Stimulated activated CD4-positive, alpha-beta T cell treated with anti-CD3 and anti-CD28 coated beads, Interleukin-12 subunit alpha, Interleukin-12 subunit beta, amount 100 ng/mL, for 48 hours (primary cell): ENCODE measurements at regions not wholly inside any gene's neighbourhood (a gene's known extent, or its start where the extent isn't known, plus 50 kb on each side); places are given as distances from the start of the nearest gene placed in this dataset.

ENCODE experiments used
- DNase-seq, 3 donors: peaks; one replicate each; pipeline ENCODE4 v3.0.0-alpha.2; 2020; ENCODE audit warnings: low read depth in 2 of 3, low spot score in 1 of 3

DNA sequence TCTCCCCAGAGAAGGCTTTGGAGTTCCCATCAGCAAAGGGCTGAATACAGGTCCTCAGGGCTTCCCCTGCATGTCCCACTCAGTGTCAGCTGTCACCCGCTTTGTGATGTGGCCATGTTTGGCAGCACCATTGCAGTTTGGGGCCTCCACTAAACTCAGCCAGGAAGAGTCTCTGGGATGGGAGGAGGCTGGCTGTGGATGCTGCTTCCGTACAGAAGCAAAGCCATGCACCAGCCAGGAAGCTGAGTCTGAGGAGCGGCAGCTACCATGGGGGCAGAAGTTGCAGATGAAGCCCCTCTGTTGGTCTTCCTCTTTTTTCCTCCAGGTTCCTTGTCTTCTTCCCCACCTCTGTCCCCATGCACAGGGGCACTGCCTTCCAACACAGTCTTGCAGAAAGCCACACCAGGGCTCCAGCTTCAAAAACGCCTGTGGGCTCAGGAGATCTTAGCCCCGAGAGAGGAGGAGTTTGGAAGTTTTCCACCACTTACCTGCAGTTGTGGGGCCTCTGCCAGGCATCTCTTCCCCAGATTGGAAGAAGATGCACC lies 416.8 kb downstream of the NPHP4 start:
- no peak for DNase-seq

DNA sequence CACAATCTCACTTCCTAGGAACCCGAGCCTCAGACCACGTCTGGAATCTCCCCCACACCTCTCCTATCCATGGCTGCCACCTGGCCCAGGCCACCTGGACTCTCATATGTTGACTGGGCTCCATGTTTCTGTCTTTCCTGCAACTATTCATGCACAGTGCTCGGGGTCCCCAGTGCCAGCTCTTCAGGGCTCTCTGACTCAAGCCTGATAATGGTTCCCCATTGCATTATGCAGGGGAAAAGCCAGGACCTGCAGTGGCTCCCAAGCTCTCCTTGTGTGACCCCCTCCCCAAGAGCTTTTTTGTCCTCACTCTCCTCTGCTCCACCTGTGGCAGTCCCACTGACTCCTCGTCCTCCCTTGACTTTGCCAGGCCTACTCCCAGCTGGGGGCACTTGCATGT lies 417.6 kb downstream of the NPHP4 start:
- DNase-seq: no peak

DNA sequence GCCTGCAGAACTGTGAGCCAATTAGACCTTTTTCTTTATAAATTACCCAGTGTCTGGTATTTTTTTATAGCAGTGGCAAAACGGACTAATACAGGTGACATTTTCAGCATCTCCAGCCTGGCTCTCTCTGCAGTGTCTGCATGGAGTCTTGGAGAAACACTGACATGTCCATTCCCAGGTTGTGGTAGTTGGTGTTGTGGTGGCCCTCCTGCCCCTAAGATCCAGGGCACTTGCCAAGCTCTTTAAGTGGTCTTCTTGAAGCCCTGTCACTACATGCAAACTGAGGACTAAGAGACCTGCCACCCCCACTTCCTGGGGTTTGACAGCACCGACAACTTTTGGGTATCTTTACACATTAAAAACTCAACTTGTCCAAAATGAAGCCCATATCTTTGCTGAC lies 419.4 kb downstream of the NPHP4 start:
- DNase-seq: no peak

DNA sequence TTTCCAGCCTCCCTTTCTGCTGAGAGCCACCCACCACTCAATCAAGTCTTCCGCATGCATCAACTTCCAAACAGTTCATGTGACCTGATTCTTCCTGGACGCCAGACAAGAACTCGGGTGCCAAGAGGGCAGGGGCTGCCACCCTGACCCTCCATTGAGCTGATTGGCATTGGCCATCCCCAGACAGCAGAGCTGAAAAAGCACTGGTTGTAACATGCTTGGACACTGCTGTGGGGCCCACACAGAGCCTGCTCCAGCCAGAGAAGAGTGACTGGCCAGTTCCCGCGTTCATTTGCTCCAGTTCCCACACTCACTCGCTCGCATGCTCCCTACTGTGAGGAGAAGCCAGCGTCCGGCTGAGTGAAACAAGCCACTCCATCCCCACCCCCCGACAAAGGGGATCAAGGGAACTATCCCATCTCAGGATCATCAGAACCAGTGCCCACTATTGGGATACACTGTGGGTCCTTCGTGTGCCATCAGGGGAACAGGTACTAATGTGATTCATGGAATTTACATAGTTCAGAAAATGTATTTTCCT lies 420.3 kb downstream of the NPHP4 start:
- no peak for DNase-seq

DNA sequence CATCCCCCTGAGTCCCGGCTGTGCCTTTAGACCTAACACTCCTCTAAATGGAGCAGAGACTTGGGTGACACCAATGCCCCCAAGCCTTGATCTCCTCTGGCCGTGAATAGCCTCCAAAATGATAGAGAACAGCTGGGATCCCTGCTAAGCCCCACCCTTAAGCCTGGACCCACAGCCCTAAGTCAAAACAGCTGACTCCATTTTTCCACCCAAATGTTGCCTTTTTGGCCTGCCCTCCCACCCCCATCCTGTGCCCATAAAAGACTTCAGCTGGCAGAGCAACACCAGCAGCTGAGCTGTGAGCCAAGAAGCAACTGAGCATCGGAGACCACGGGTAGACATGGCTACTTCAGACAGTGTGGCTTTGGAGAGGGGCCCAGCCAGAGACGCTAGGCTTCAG lies 420.8 kb downstream of the NPHP4 start:
- no peak for DNase-seq

DNA sequence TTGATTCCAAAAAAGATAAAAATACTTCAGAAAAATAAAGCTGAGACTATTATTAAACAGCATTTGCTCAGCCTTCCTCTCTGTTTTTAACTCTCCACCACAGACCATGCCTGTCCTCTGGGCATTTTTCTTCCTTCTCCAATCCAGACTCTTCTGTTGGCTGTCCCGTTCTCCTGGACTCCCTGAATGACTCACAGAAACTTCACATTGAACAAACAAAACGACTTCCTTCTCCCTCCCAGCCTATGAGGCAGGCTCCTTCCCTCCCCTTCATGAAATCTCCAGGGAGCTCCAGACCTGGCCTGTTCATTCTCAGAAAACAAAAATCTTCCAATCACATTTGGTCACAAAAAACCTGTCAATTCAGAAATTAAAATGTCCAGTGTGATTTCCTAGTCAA lies 421.3 kb downstream of the NPHP4 start:
- no peak for DNase-seq

DNA sequence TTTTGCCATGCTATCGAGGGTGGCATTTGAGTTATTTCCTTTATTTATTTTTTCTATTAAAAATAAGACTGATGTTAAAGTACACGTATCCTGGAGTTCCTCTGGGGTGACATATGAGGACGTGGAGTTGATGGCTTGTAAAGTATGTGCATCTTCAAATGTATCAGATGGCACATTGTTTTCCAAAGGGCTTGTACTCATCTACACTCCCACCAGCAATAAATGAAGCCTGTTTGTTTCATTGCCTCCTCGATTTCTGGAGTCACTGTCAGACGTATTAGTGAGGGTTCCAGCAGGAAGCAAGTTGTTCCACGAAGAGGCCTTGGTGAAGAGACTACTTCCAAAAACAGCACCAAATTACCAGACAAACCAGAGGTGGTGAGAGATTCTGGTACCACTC lies 423.9 kb downstream of the NPHP4 start:
- no peak for DNase-seq

DNA sequence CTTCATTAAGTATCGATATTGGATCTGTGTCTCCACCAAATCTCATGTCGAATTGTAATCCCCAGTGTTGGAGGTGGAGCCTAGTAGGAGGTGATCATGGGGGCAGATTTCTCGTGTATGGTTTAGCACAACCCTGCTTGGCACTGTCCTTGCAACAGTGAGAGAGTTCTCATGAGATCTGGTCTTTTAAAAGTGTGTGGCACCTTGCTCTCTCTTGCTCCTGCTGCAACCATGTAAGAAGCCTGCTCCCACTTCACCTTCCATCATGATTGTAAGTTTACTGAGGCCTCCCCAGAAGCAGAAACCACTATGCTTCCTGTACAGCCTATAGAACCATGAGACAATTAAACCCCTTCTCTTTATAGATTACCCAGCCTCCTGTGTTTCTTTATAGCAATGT lies 424.4 kb downstream of the NPHP4 start:
- DNase-seq: no peak

DNA sequence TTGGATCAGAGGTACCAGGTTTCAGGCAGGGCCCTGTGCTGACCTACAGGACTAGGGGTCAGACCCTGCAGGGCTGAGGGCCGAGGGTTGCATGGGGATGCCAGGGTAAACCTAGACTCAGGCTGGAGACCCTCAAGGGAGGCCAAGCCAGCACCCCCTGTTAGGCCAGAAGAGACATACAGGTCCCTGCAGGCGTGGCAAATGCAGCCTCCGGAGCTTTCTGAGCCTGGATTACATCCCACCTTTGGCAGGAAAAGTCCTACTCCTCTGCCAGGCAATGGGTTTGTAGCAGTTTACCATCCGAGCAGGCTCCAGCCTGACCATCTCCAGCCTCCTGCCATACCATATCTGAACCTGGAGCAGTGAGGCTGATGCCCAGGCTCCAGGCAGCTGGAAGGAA lies 425.3 kb downstream of the NPHP4 start:
- DNase-seq: no peak

DNA sequence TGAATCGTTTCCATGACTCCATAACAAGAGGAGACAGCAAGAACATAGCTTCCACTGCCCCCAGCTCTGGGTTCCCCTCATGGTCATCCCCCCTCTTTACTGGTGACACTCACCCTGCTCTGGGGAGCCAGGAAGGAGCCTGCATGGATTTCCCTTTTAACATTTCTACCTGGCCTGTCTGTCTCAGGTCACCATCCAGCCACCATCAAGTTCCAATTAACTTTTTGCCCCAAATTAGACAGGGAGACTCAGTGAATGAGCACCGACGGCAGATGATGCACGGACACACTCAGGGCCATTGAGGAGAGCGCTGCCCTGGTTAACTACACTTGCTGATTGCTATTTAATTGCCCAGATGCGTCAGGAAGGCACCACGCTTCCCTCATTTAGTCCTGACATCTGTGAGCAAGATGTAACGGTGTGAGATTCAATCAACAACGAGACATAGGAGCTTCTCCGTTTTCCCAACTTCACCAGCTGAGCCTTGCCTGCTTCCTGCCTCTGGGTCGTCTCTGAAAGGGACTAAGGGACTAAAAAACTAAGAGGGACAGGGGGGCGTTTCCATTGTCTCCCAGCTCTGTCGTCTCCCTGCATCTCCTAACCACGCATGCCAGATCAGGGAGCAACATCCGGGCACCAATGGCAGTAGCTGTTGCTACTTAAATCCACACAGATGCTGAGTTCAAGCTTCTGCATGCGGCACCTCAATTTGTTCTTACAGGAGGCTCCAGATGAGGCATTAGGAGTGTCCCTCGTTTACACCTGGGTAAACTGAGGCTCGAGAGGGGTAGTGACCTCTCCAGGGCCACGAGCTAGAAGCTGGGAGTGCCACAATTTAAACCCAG lies 426.7 kb downstream of the NPHP4 start:
- no peak for DNase-seq

DNA sequence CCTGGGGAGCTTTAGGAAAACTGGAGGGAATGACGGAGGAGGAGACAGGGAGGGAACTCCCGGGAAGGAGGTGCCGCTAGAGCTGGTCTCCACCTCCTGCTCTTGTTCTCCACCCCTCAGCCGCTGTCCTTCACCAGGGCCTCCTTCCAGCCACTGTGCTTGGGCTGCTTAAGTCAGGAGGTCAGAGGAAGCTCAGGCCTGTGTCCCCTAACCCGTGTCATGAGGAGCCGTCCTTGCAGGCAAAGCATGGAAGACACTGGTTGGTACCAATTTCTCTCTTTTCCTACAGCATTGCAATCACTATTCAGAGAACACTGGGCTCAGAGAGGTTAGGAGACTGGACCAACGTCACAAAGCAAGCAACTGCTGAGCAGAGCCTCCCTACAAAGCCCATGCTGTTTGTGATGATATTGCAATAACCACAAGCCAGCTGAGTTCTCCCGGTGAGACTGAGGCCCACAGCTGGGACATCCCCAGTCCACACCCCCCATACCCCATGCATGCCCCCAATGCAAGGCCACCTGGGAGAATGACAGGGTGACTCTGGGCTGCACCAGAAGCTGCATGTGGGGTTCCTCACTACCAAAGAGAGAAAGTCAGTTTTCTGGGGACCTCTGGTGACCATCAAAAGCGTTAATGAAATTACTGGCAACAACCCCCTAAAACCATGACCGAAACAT lies 427.5 kb downstream of the NPHP4 start:
- no peak for DNase-seq

DNA sequence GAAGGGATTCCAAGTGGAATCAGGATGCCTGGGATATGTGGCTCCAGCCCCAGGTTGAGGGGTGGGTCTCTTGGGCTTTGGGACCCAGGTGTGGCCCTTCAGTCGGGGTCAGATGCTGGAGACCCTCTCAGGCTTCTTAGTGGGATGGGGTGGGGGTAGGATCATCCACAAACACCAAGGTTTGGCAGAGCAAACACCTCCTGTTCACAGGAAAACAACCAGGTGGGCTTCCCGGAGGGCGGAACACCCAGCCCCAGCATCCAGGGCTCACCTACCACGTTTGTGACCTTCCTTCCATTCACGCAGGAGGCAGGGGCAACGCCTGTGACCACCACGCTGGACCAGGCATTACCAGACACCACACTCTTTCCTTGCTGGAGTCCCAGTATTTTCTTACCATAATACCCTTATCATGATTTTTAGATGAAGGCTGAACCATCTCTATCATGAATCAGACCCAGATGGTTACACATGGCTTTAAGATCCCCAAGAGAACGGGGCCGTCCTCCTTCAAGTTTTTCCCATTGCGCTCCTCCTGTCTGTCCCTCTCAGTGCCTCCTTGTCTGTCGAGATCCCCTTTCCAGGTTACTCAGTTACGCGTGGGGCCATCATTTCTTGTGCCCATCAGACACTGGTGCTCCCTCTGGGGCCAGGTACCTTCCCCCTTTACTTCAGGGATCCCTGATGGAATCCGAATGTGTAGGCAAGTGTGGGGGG lies 428.2 kb downstream of the NPHP4 start:
- no peak for DNase-seq

DNA sequence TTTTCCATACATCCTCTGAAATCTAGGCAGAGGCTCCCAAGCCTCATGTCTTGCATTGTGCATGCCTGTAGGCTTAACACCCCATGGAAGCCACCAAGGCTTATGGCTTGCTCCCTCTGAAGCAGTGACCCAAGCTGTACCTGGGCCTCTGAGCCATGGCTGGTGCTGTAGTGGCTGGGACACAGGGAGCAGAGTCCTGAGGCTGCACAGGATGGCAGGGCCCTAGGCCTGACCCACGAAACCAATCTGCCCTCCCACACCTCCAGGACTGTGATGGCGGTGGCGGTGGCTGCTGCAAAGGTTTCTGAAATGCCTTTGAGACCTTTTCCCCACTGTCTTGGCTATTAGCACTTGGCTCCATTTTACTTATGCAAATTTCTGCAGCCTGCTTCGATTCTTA lies 429.5 kb downstream of the NPHP4 start:
- DNase-seq: no peak

DNA sequence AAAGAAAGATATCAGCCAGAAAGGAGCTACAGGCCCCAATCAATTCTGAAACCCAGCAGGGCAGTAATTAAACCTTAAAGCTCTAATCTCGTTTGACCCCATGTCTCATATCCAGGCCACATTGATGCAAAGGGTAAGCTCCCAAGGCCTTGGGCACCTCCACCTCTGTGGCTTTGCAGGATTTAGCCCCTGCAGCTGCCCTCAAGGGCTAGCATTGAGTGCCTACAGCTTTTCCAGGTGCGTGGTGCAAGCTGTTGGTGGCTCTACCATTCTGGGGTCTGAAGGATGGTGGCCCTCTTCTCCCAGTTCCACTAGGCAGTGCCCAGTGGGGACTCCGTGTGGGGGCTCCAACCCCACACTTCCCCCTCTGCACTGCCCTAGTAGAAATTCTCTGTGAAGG lies 429.9 kb downstream of the NPHP4 start:
- DNase-seq: no peak

DNA sequence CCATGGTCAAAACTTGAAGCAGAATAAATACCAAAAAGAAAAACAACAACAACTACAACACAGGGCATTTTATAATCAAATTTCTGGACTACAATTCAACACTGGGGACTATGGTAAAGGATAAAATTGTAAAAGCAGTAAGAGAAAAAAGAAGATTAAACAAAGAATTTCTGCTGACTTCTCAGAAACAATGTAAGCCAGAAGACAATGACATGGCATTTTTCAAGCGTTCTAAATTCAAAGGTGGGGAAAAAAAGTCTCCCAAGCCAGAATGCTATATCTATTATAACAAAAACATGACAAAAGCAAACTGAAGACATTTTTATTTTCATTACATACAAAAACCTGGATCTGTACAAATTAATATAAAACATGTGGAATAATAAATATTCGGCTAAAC lies 433.1 kb downstream of the NPHP4 start:
- no peak for DNase-seq

DNA sequence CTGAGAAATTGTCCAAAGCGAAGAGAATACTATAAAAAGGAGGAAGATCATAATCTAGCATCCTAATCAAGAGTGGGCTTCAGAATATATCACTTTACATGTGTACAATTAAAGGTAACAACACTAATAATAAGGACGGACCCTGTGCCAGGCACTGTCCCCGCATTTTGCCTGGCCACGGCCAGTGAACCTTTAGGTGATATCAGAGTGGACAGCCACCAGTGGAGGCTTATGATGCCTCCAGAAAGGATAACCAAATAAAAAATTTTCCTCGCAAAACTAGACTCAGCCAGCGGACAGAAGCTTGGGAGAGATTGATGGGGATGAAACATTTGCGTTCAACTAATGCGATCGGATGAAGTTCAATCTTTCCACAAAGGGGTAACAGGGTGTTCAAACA lies 436.4 kb downstream of the NPHP4 start:
- no peak for DNase-seq

DNA sequence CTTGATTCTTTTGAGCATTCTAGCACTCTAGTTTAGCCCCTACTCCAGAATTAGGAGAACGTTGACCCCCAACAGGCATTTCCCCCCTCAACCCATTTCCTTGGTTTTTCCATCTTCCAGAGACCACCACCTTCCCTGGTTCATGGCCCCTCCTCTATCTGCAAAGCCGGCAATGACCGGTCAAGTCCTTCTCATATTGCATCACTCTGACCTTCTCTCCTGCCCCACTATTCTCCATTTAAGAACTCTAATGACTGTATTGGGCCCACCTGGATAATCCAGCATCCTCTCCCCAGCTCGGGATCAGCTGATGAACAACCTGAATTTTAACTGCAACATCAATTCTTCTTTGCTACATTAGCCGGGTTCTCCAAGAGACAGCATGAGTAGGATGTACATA lies 437.4 kb downstream of the NPHP4 start:
- DNase-seq: no peak

DNA sequence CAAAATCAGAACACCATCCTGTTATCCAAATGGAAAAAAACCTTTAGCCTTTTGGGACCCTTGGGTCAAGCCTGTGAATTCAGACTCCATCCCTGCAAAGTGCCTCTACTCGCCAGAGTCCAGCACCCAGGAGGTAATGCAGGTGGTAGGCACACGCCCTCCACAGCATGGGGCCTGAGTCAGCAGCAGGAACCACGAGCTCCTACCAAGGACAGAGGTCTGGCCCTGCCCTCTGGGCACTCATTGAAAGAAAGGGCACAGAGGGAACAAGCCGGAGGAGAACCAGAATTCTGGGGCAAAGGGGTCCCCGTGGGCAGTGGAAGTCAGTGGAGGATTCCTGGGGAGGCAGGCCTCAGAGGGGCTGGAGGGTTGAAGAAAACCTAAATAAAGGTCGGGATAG lies 438.1 kb downstream of the NPHP4 start:
- no peak for DNase-seq

DNA sequence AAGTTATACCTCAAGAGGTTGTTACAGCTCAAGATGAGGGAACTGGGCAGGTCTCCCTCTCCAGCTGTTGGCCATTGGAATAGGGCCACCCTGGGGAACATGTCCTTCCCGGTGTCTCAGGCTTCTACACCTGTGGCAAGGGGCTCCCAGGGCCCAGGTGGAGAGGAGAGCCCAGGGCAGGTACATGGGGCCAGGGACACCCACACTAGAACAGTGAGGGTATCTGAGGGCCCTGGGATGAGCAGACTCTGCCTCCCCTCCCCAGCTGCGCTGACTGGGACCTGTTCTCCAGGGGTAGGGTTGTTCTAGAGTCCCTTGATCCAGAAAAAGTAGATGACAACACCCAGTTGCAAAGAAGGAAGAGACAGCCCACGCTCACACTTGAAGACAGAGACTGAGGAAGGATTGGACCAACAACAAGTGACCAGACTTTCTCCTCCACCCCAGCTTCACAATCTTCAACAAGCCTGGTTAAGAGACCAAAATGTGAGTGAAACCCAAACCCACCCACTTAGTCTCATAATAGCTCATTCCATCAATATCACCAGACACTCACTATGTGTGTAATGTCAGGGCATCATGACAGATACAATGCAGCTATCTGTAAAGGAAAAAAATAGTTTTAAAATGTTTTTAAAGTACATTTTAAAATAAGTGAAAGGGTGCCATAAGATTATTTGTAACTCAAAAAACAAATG lies 439.3 kb downstream of the NPHP4 start:
- no peak for DNase-seq

DNA sequence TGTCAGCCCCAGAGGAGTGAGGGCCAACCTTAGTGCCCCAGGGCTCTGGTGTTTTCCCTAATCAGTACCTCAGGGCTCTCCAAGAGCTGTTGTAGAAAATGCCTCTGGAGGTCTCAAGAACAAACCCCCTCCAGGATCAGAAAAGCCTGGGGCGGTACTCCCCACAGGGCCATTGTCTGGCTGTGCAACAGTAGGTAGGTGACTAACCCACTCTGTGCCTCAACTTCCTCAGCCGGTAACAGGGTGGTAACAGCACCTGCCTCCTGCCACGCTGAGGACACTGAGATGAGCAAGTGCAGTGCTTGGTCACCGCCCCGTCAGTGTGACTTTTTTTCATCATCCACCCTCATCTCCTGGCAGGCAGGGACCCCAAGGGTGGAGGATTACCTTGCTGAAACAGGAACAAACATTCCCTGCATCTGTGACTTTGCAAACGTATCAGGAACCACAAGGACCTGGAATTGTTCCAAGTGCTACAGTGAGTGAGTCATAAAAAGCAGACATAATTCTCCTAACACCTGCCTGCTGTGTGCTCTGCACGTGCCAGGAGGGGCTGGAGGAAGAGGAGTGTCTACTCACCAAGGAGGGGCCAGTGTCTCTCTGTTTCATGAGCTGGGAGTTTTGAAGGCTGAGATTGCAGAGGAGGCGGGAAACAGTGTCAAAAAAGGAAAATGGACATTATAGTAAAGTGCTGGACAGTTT lies 440.8 kb downstream of the NPHP4 start:
- no peak for DNase-seq
